ENCODE measurements at regions not wholly inside any gene's neighbourhood (a gene's known extent, or its start where the extent isn't known, plus 50 kb on each side); places are given as distances from the start of the nearest gene placed in this dataset.
"Not testable (repeated sequence)": the region's sequence is repeated elsewhere in the genome, so short reads cannot be mapped to it uniquely, and the experiment has no call there.

DNA sequence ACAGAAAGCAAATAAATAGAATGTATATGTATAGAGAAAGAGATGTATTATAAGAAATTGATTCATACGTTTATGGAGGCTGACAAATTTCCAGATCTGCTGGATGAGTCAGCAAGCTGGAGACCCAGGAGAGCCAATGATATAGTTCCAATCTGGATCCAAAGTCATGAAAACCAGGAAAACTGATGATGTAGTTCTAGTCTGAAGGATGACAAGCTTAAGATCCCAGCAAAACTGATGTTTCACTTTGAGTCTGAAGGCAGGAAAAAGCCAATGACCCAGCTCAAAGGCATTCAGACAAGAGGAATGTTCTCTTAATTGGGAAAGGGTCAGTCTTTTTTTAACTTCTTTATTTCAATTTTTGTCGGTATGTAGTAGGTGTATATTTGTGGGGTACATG is 102.6 kb downstream of the LHFPL1 start:
- intact Hi-C loops (cut with micrococcal nuclease): no loop called here
- DNase-seq: no peak
- ATAC-seq: no peak

GRCh38 chrX:112571388-112571787 is 108.3 kb downstream of the LHFPL1 start:
- no peak for DNase-seq
- intact Hi-C loops (cut with micrococcal nuclease): no loop called here
- no peak for ATAC-seq

GRCh38 chrX:112555831-112556230 is 123.9 kb downstream of the LHFPL1 start:
- no peak for DNase-seq
- intact Hi-C loops (cut with micrococcal nuclease): no loop called here
- no peak for ATAC-seq

- intact Hi-C loops (cut with micrococcal nuclease): no loop called here
- ATAC-seq: no peak
- DNase-seq: no peak
These were observed 134.7 kb downstream of the LHFPL1 start for GRCh38 chrX:112545051-112545450.

DNA sequence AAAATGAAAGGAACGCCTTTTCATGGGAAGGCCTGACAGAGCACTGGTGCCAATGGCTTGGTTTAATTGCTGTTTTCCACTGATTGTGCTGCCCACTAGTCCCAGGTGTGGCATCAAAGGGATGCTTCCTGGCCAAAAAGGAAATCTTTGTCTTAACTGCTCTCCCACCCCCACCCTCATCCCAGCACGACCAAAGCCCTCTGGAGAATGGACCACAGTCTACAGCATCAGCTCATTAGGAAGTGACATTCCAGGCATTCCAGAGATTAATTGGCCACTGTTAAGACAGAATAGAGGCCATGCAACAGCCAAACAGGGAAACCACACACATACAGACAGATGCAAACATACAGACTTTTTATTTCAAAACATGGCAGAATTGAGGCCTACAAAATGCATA is 143.2 kb downstream of the LHFPL1 start:
- intact Hi-C loops (cut with micrococcal nuclease): no loop called here
- no peak for DNase-seq
- no peak for ATAC-seq

DNA sequence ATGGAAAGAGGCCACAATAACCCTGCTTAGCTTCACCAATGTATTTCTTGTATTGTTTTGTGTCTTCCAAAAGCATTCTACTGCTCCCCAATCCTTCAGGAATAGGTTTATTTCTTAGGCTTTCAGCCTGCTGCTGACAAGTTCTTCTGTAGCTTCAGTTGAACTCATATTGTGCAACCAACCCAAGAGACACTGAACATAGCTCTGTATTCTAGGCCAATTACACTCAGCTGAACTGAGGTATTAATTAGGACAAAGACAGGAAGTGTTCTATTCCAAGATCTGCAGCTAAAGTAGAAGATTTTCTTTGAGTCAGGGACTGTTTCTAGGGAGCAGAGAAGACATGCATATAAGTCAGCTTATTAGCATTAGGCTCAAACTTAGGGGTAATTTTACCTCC is 151.8 kb downstream of the LHFPL1 start:
- ATAC-seq (peak; percentile 21), DNase-seq (no peak)
- intact Hi-C loops (cut with micrococcal nuclease): no loop called here

DNA sequence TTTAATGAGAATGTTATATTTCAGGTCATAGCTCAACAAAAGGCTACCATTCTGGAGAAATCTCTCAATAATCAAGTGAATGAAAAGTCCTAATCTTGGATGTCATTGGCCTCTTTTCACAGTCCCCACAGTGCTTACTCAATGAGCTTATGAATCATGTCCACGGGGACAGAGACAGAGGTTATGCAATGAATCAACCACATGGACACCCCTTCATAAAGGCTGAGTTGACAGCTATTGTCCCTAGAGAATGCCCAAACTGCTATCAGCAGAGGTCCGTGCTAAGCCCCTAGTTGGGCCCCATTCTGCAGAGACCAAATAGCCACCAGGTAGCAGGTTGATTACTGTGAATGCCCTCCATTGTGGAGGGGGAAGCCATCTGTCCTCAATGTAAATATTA is 158.1 kb downstream of the LHFPL1 start:
- ATAC-seq: no peak
- intact Hi-C loops (cut with micrococcal nuclease): no loop called here
- no peak for DNase-seq

GRCh38 chrX:112520124-112520523 is 159.6 kb downstream of the LHFPL1 start:
- DNase-seq (no peak), ATAC-seq (no peak)
- intact Hi-C loops (cut with micrococcal nuclease): no loop called here

DNA sequence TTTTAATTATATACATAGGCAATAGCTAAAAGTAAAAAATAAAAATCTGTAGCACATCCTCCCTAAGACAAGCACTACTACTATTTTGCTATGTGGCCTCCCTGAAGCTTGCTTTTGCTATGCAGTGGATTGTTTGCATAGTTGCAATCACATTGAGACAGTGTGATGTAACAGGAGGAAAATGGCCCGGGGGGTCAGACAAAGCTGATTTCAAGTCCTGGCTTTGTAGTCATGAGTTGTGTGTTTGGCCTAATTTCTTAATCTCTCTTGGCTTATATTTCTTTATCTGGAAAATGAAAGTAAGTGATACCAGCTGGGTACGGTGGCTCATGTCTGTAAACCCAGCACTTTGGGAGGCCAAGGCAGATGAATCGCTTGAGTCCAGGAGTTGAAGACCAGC is 166.6 kb downstream of the LHFPL1 start:
- no peak for ATAC-seq
- intact Hi-C loops (cut with micrococcal nuclease): no loop called here
- DNase-seq: no peak

DNA sequence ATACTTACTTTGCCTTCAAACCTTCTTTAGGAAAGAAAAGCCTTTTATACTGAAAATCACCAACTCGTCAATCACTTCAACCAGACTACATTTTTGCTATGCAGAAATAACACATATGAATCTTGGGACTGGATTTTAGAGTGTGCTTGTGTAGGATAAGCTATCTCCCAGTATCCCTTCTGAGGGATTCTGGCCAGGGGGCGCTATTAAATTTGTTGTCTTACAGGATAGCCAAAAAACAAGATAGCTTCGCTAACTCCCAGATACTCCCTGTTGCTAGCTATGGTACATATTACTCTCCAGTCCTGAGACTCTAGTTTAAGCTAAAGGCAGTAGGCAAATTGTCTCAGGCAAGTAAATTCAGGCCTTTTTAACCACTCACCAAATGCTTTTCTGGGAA is 167.2 kb downstream of the LHFPL1 start:
- intact Hi-C loops (cut with micrococcal nuclease): no loop called here
- ATAC-seq (no peak), DNase-seq (no peak)

- no peak for DNase-seq
- intact Hi-C loops (cut with micrococcal nuclease): no loop called here
- ATAC-seq: no peak
These were observed 169.1 kb downstream of the LHFPL1 start for GRCh38 chrX:112510629-112511028.

DNA sequence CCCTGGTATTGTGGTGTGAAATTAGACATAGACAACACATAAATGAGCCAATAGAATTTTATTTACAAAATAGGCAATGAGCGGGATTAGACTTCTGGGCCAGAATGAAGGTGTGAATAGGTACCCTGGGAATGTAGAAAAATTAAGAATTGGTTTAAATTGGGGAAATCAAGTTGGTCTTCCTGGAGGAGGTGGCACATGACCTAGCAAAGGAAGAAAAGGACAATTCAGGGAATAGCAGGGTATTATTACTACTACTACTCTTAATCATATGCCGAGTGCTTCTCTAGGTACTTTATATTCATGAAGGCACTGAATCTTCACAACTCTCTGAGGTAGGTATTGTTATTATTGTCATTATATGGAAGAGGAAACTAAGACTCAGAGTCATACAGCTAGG is 202.1 kb downstream of the LHFPL1 start:
- DNase-seq: no peak
- no peak for ATAC-seq
- intact Hi-C loops (cut with micrococcal nuclease): no loop called here

DNA sequence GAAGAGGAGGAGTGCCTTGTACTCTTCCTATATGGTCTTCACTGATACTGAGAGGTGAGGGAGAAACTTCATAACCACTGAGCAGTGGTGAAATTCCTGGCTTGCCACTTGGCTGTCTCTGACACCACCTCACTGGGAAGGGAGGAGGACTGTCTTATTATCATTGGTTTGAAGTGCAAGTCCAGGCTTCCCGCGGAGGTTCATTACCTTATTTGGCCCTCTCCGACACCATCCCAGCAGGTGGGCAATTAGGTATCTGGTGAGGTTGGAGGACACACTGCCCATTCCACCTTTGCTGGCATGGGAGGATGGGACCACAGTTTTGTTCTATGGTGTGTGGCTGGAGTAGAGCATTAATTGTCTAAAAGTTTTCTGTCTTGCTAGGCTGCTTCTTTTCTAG is 206.1 kb downstream of the LHFPL1 start:
- intact Hi-C loops (cut with micrococcal nuclease): no loop called here
- DNase-seq (no peak), ATAC-seq (no peak)

GRCh38 chrX:112470551-112470950 is 209.2 kb downstream of the LHFPL1 start:
- intact Hi-C loops (cut with micrococcal nuclease): no loop called here
- ATAC-seq (no peak), DNase-seq (no peak)

DNA sequence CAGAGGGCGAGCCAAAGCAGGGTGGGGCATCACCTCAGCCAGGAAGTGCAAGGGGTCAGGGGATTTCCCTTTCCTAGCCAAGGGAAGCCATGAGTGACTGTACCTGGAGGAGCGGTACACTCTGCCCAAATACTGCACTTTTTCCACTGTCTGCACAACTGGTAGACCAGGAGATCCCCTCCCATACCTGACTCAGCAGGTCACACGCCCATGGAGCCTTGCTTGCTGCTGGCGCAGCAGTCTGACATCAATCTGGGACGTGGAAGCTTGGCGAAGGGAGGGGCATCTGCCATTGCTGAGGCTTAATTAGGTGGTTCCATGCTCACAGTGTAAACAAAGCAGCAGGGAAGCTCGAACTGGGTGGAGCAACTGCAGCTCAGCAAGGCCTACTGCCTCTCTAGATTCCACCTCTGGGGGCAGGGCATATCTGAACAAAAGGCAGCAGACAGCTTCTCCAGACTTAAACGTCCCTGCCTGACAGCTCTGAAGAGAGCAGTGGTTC is 217.7 kb downstream of the LHFPL1 start:
- ATAC-seq; DNase-seq; intact Hi-C loops (cut with micrococcal nuclease): not testable (repeated sequence)

- ATAC-seq (no peak), DNase-seq (no peak)
- intact Hi-C loops (cut with micrococcal nuclease): no loop called here
These were observed 221.9 kb downstream of the LHFPL1 start for GRCh38 chrX:112457788-112458187.

DNA sequence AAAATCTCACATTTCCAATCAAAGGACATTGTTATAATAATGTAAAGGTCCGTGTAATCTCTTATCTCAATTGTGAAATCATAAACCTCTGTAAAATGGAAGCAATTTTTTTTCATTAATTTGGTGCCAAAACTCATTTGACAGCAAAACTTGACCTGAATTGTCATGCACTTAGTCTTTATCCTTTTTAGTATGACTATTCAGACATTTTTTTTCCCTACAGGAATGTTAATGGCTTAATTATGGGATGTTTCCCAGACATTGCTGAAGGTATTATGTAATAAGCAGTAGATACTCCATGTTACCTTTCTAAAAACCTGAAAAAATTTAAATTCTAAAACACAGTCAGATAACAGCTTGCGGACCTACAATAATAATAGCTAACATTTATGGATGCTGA is 228.9 kb downstream of the LHFPL1 start:
- intact Hi-C loops (cut with micrococcal nuclease): no loop called here
- no peak for DNase-seq
- no peak for ATAC-seq

GRCh38 chrX:112440277-112440676 is 239.5 kb downstream of the LHFPL1 start:
- intact Hi-C loops (cut with micrococcal nuclease): no loop called here
- no peak for DNase-seq
- ATAC-seq: no peak

DNA sequence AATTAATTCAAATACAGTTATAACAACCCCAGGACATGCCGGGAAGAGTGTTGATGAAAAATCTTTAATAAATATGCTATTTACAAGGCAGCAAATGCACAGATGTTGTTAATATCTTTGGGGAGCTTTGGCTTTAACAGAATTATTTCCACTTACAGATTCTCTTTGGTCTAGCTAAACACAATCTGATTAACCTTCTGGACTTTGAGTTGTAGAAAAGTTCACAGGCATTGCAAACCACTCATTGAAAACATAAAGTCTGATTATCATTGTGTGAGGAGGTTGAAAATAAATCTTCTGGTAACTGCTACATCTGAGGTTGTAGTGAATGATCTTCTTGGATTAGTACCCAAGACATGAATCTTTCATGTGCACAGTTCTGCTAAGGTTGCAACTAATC is 255.6 kb downstream of the LHFPL1 start:
- no peak for ATAC-seq
- DNase-seq: no peak
- intact Hi-C loops (cut with micrococcal nuclease): no loop called here

DNA sequence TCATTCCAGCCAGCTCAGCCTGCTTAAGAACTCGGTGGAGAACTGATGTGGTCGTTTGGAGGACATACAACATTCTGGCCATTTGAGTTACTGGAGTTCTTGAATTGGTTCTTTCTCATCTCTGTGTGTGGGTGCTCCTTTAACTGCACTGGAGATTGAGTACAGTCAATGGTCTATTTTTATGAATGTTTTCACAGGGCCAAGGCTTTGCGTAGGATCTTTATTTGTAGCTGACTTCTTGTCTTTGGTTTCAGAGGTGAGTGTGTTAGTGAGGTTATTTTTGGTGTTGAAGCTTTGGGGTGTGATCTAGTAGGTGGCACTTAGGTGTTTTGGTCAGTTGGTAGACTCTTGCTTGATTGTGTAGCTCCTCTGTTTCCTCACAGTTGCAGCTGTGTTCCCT is 288.4 kb downstream of the LHFPL1 start:
- ATAC-seq (no peak), DNase-seq (no peak)
- intact Hi-C loops (cut with micrococcal nuclease): no loop called here

DNA sequence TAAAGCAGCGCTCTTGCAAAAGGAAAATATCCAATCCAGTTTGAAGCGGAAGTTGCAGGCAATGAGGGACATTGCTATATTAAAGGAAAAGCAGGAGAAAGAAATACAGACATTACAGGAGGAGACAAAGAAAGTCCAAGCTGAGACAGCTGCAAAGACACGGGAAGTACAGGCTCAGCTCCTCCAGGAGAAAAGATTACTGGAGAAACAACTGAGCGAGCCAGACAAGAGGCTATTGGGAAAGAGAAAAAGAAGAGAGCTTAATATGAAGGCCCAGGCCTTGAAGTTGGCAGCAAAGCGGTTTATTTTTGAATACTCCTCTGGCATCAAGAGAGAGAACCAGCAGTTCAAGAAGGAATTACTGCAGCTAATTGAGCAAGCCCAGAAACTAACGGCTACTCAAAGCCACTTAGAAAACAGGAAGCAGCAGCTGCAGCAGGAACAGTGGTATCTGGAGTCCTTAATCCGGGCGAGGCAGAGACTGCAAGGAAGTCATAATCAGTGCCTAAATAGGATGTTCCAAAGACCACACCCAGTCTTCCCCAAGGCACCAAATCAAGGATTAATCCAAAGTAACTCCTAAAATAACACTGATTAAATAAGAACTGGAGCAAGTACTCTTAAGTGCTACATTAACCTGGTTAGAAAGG is 298.0 kb downstream of the LHFPL1 start:
- DNase-seq; intact Hi-C loops (cut with micrococcal nuclease): not testable (repeated sequence)
- peak; percentile 77 for ATAC-seq
